ENCODE measurements at regions not wholly inside any gene's neighbourhood (a gene's known extent, or its start where the extent isn't known, plus 50 kb on each side); places are given as distances from the start of the nearest gene placed in this dataset.
"Not testable (repeated sequence)": the region's sequence is repeated elsewhere in the genome, so short reads cannot be mapped to it uniquely, and the experiment has no call there.

DNA sequence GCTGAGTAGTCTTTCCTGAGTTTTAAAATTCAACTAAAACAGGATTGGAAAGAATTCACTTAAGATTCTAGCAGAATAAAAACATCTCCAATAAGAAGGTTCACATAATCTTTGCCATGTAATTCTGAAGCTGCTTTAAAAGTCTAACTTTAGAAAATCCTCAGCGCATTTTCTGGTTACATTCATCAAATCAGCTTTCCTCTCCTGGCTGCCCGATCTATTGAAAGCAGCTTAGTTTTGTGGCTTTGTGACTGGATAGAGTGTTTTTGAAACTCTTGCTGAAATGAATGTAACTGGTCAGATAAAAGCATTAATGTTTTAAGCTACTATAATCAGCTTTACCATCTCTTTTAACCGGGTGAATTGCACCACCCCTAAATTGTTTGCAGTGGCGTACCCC is 66.8 kb downstream of the DOP1B start:
- H3K27me3 ChIP-seq (ENCODE audit: control insufficient read depth, insufficient read depth, low read length): no peaks in the 10 kb centered on the region
- no peak overlapping the region for H3K9ac ChIP-seq (ENCODE audit: low read length in 3 of 3)
- TF ChIP-seq, protein P1, sequence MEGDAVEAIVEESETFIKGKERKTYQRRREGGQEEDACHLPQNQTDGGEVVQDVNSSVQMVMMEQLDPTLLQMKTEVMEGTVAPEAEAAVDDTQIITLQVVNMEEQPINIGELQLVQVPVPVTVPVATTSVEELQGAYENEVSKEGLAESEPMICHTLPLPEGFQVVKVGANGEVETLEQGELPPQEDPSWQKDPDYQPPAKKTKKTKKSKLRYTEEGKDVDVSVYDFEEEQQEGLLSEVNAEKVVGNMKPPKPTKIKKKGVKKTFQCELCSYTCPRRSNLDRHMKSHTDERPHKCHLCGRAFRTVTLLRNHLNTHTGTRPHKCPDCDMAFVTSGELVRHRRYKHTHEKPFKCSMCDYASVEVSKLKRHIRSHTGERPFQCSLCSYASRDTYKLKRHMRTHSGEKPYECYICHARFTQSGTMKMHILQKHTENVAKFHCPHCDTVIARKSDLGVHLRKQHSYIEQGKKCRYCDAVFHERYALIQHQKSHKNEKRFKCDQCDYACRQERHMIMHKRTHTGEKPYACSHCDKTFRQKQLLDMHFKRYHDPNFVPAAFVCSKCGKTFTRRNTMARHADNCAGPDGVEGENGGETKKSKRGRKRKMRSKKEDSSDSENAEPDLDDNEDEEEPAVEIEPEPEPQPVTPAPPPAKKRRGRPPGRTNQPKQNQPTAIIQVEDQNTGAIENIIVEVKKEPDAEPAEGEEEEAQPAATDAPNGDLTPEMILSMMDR (IDR thresholded peaks at IDR 0.05; ENCODE audit: borderline replicate concordance, extremely low read depth, insufficient read depth): no peak
- H3K4me3 ChIP-seq (ENCODE audit: low read length in 3 of 3): no peak overlapping the region
- intact Hi-C loops (cut with DNase I): no loop called here
- H3K4me1 ChIP-seq (ENCODE audit: control insufficient read depth in 2 of 3, insufficient read depth in 2 of 3, low read depth in 1 of 3, low read length in 3 of 3): no peaks in the 10 kb centered on the region
- no peak overlapping the region for H3K27ac ChIP-seq (ENCODE audit: low read depth in 2 of 2, low read length in 2 of 2)
- H3K9me3 ChIP-seq (ENCODE audit: control insufficient read depth in 2 of 3, insufficient read depth in 1 of 3, low read length in 3 of 3): no peaks in the 10 kb centered on the region
- H3K36me3 ChIP-seq (ENCODE audit: control insufficient read depth in 2 of 3, insufficient read depth in 3 of 3, low read length in 3 of 3): peaks cover 0 to 7% (median 0%) of the 10 kb centered on the region in 3 donors
- DNase-seq (no peak), FAIRE-seq (no peak)

DNA sequence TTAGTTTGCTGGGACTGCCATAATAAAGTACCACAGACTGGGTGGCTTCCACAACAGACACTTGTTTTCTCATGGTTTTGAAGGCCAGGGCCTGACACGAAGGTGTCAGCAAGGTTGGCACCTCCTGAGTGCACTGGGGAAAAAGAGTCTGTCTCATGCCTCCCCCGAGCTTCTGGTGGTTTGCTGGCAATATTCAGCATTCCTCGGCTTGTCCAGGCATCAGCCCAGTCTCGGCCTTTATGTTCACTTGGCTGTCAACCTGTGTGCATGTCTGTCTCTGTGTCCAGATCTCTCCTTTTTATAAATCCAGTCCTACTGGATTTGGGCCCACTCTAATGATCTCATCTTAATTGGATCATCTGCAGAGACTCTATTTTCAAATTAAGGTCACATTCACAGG is 72.6 kb downstream of the DOP1B start:
- Histone ChIP-seq H3K4me1 (ENCODE audit: control insufficient read depth in 2 of 3, insufficient read depth in 2 of 3, low read depth in 1 of 3, low read length in 3 of 3) (peaks cover 0 to 2% (median 0%) of the 10 kb centered on the region in 3 donors), H3K9me3 (ENCODE audit: control insufficient read depth in 2 of 3, insufficient read depth in 1 of 3, low read length in 3 of 3) (no peaks in the 10 kb centered on the region), H3K4me3 (ENCODE audit: low read length in 3 of 3) (no peak overlapping the region), H3K27me3 (ENCODE audit: control insufficient read depth, insufficient read depth, low read length) (no peaks in the 10 kb centered on the region), H3K36me3 (ENCODE audit: control insufficient read depth in 2 of 3, insufficient read depth in 3 of 3, low read length in 3 of 3) (peaks cover 0 to 8% (median 2%) of the 10 kb centered on the region in 3 donors), H3K9ac (ENCODE audit: low read length in 3 of 3) (no peak overlapping the region), H3K27ac (ENCODE audit: low read depth in 2 of 2, low read length in 2 of 2) (no peak overlapping the region)
- DNase-seq: no peak
- TF ChIP-seq, protein P1 (IDR thresholded peaks at IDR 0.05; ENCODE audit: borderline replicate concordance, extremely low read depth, insufficient read depth): no peak
- FAIRE-seq: no peak
- intact Hi-C loops (cut with DNase I): no loop called here

GRCh38 chr21:36231444-36231843 is 74.8 kb downstream of the DOP1B start:
- H3K4me1 ChIP-seq (ENCODE audit: control insufficient read depth in 2 of 3, insufficient read depth in 2 of 3, low read depth in 1 of 3, low read length in 3 of 3); H3K9me3 ChIP-seq (ENCODE audit: control insufficient read depth in 2 of 3, insufficient read depth in 1 of 3, low read length in 3 of 3); H3K4me3 ChIP-seq (ENCODE audit: low read length in 3 of 3); H3K9ac ChIP-seq (ENCODE audit: low read length in 3 of 3); H3K27ac ChIP-seq (ENCODE audit: low read depth in 2 of 2, low read length in 2 of 2); FAIRE-seq; intact Hi-C loops (cut with DNase I); H3K36me3 ChIP-seq (ENCODE audit: control insufficient read depth in 2 of 3, insufficient read depth in 3 of 3, low read length in 3 of 3); H3K27me3 ChIP-seq (ENCODE audit: control insufficient read depth, insufficient read depth, low read length); DNase-seq: not testable (repeated sequence)

GRCh38 chr21:36232641-36233040 is 76.0 kb downstream of the DOP1B start:
- no peak for DNase-seq

More at GRCh38 chr21:36232641-36233040, 76.0 kb downstream of the DOP1B start:
- H3K4me3 ChIP-seq (ENCODE audit: low read length in 3 of 3): no peak overlapping the region
- H3K4me1 ChIP-seq (ENCODE audit: control insufficient read depth in 2 of 3, insufficient read depth in 2 of 3, low read depth in 1 of 3, low read length in 3 of 3): peaks cover 0 to 4% (median 0%) of the 10 kb centered on the region in 3 donors
- H3K9ac ChIP-seq (ENCODE audit: low read length in 3 of 3): no peak overlapping the region
- H3K27ac ChIP-seq (ENCODE audit: low read depth in 2 of 2, low read length in 2 of 2): no peak overlapping the region
- FAIRE-seq: no peak
- H3K9me3 ChIP-seq (ENCODE audit: control insufficient read depth in 2 of 3, insufficient read depth in 1 of 3, low read length in 3 of 3): no peaks in the 10 kb centered on the region
- H3K27me3 ChIP-seq (ENCODE audit: control insufficient read depth, insufficient read depth, low read length): no peaks in the 10 kb centered on the region
- intact Hi-C loops (cut with DNase I): no loop called here
- TF ChIP-seq, protein P1 (IDR thresholded peaks at IDR 0.05; ENCODE audit: borderline replicate concordance, extremely low read depth, insufficient read depth): no peak
- H3K36me3 ChIP-seq (ENCODE audit: control insufficient read depth in 2 of 3, insufficient read depth in 3 of 3, low read length in 3 of 3): peaks cover 0 to 8% (median 2%) of the 10 kb centered on the region in 3 donors

All from kidney (tissue), 13 donors.